D721Med (cell line): ENCODE measurements at regions not wholly inside any gene's neighbourhood (a gene's known extent, or its start where the extent isn't known, plus 50 kb on each side); places are given as distances from the start of the nearest gene placed in this dataset.

Experiments used
- DNase-seq: peaks from one replicate; pipeline ENCODE4 v3.0.0; 2011; ENCODE audit warnings: low spot score; ENCODE audit not compliant: insufficient read length
- FAIRE-seq: peaks from 2 replicates; lab custom pipeline; 2011; peaks lifted over from hg19 to GRCh38; lab: Jason Lieb, UNC
- CTCF ChIP-seq: IDR thresholded peaks from 2 replicates; pipeline ENCODE4 v1.5.1; 2012; ENCODE audit warnings: mild to moderate bottlenecking, control low read depth; ENCODE audit not compliant: insufficient read depth; ENCODE audit errors: missing control alignments

DNA sequence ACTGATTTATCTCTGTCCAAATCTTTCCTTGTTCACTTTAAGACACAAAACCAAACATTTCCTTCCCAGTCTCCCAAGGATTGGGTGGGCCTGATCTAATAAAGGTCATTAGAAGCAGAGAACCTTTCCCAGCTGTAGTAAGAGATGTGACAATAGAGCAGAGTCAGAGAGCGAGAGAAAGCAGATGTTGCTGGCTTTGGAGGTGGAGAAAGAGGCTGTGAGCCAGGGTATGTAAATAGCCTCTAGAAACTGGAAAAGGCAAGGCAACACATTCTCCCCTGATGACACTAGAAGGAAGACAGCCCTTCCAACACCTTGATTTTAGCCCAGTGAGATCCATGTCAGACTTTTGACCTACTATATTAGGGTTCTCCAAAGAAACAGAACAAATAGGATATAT, 337.5 kb upstream of the CASK start:
- DNase-seq: no peak
- TF ChIP-seq CTCF: no peak
- no peak for FAIRE-seq

- FAIRE-seq (no peak), DNase-seq (no peak)
- no peak for TF ChIP-seq CTCF
These were observed 324.9 kb upstream of the CASK start for GRCh38 chrX:42248226-42248625.

DNA sequence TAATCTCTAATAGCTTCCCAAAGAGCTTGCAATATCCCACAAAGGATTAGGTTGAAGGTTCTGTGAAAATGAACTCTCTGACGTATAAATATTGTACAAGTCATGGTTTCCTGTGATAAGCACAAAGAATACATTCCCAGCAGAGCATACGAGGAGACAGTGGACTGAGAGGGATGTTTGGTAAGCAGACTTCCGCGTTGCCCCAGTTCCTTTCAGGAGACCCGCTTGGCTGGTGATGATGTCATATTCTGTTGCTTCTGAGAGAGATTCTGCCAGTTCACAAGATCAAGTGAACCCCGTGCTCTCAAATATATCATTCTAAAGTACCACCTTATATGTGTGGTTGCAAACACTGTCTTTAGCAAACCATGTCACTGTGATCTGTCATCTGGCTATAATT, 323.9 kb upstream of the CASK start:
- DNase-seq (no peak), FAIRE-seq (no peak)
- TF ChIP-seq CTCF: no peak

GRCh38 chrX:42246814-42247213, 323.5 kb upstream of the CASK start:
- no peak for TF ChIP-seq CTCF
- FAIRE-seq (no peak), DNase-seq (no peak)

DNA sequence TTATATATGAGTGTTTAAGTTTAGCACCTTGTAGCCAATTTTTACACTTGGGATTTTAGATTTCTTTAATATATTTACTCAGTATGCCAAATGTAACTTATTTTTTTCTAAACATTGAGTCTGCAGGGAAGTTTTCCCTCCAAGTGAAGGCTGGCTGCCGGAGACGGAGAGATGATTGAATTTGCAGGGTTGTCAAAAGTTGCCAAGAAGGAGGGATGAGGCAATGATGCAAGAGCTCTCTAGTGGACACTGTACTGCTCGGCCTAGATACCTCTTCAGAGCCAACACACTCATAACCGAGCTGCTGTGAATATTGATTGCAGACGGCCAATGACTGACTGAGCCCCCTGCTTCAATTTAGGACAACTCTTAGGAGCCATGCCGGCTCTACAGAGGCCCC, 318.6 kb upstream of the CASK start:
- DNase-seq: no peak
- no peak for TF ChIP-seq CTCF
- FAIRE-seq: no peak

DNA sequence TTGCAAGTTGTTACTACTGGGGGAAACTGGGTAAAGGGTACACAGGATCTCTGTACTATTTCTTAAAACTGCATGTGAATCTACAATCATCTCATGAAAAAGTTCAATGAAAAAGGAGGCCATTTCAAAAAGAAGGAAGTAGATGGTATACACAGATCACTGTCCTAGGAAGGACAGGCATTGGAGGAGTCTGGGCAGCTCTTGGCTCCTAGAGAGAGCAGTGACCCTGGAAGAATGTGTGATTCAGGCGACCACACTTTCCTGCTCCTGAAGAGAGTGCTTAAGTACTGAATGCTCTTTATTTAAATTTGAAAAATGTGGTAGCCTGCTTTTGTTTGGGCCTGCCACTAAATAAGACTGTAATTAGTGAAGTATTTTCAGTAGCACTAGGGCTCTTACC, 318.1 kb upstream of the CASK start:
- TF ChIP-seq CTCF: no peak
- FAIRE-seq: no peak
- no peak for DNase-seq

- no peak for FAIRE-seq
- no peak for TF ChIP-seq CTCF
- DNase-seq: no peak
These were observed 314.6 kb upstream of the CASK start for GRCh38 chrX:42237956-42238355.
